OCI-LY7 (cell line): ENCODE measurements at regions not wholly inside any gene's neighbourhood (a gene's known extent, or its start where the extent isn't known, plus 50 kb on each side); places are given as distances from the start of the nearest gene placed in this dataset.

Experiments
- BruUV-seq: library from RNA; stranded (reverse); fragments of 400-500 nt; replicated peaks from 2 replicates; lab custom pipeline; 2021; lab: Mats Ljungman, UMichigan
- CTCF ChIA-PET: fragments of 300-600 bp; sonication (Branson Sonifier 250); formaldehyde crosslinking; loops from one replicate; lab custom pipeline; 2022; ENCODE audit warnings: antibody characterized with exemption; ENCODE audit not compliant: unreplicated experiment; lab: Charles Lee
- POLR2A ChIA-PET: fragments of 300-600 bp; sonication (Branson Sonifier 250); formaldehyde crosslinking; loops from one replicate; lab custom pipeline; 2022; ENCODE audit warnings: antibody characterized with exemption; lab: Charles Lee
- DNase-seq: peaks from one replicate; pipeline ENCODE4 v3.0.0-alpha.2; 2015; ENCODE audit warnings: low spot score
- H2AFZ ChIP-seq: fragments of 200-600 bp; sonication (generic), shearing (Covaris generic); 2 replicates; pipeline ENCODE4 v1.6.1; 2014; ENCODE audit warnings: mild to moderate bottlenecking, antibody characterized with exemption, low read length, moderate library complexity
- H3K27ac ChIP-seq: fragments of 200-600 bp; sonication (generic); 2 replicates; pipeline ENCODE4 v1.5.1; 2014; ENCODE audit warnings: mixed run types, low read depth, mild to moderate bottlenecking, moderate library complexity, low read length, inconsistent platforms; ENCODE audit not compliant: poor library complexity, severe bottlenecking
- H3K36me3 ChIP-seq: fragments of 200-600 bp; sonication (generic); 2 replicates; pipeline ENCODE4 v1.6.1; 2014; ENCODE audit warnings: mild to moderate bottlenecking, antibody characterized with exemption, low read length, moderate library complexity, mixed read lengths; ENCODE audit not compliant: insufficient read depth
- H3K4me1 ChIP-seq: fragments of 200-600 bp; sonication (generic); 2 replicates; pipeline ENCODE4 v1.5.1; 2014; ENCODE audit warnings: mild to moderate bottlenecking, low read length; ENCODE audit not compliant: insufficient read depth, poor library complexity, severe bottlenecking
- H3K4me2 ChIP-seq: fragments of 200-600 bp; sonication (generic); 2 replicates; pipeline ENCODE4 v1.6.1; 2014; ENCODE audit warnings: mild to moderate bottlenecking, low read length
- H3K4me3 ChIP-seq: fragments of 200-600 bp; sonication (generic); 2 replicates; pipeline ENCODE4 v1.5.1; 2014; ENCODE audit warnings: mild to moderate bottlenecking, low read depth, low read length; ENCODE audit not compliant: poor library complexity, severe bottlenecking
- H3K79me2 ChIP-seq: fragments of 200-600 bp; sonication (generic); 2 replicates; pipeline ENCODE4 v1.6.1; 2016; ENCODE audit warnings: low read depth, mild to moderate bottlenecking, low read length, moderate library complexity, mixed read lengths; ENCODE audit not compliant: insufficient read depth
- H3K9me2 ChIP-seq: fragments of 200-600 bp; sonication (generic); 2 replicates; pipeline ENCODE4 v1.6.1; 2016; ENCODE audit warnings: mild to moderate bottlenecking, low read length, mixed read lengths; ENCODE audit not compliant: insufficient read depth
- H3K9me3 ChIP-seq: fragments of 200-600 bp; sonication (generic); 2 replicates; pipeline ENCODE4 v1.6.1; 2014; ENCODE audit warnings: mild to moderate bottlenecking, mixed run types, low read length, mixed read lengths
- H4K20me1 ChIP-seq: fragments of 200-600 bp; sonication (generic); 2 replicates; pipeline ENCODE4 v1.6.1; 2014; ENCODE audit warnings: mild to moderate bottlenecking, antibody characterized with exemption, low read length, moderate library complexity, mixed read lengths; ENCODE audit not compliant: insufficient read depth
- CTCF ChIP-seq: fragments of 200-600 bp; sonication (generic); conservative IDR thresholded peaks from 2 replicates; pipeline ENCODE4 v1.5.1; 2014; ENCODE audit warnings: mild to moderate bottlenecking, antibody characterized with exemption, low read length, moderate library complexity, mixed read lengths
- EZH2phosphoT487 ChIP-seq: fragments of 200-600 bp; sonication (generic); IDR thresholded peaks from 2 replicates; pipeline ENCODE4 v1.6.1; 2018; ENCODE audit warnings: low read depth, borderline replicate concordance, mild to moderate bottlenecking, mixed run types, antibody characterized with exemption, low read length, moderate library complexity, mixed read lengths
- intact Hi-C: fragments of 100-400 bp; cut with micrococcal nuclease; formaldehyde crosslinking; loops from one replicate; pipeline ENCODE4 v1.10.0; 2022; ENCODE audit not compliant: unreplicated experiment

GRCh38 chr9:6696178-6696577 is 50.6 kb upstream of the GLDC start:
- Histone ChIP-seq H4K20me1 (no peaks in the 10 kb centered on the region), H3K9me2 (no peaks in the 10 kb centered on the region), H3K36me3 (no peaks in the 10 kb centered on the region), H3K9me3 (no peaks in the 10 kb centered on the region), H2AFZ (no peak overlapping the region), H3K4me3 (no peak overlapping the region), H3K79me2 (no peaks in the 10 kb centered on the region), H3K4me2 (no peak overlapping the region), H3K27ac (no peak overlapping the region), H3K4me1 (peaks cover 11% of the 10 kb centered on the region)
- ChIA-PET CTCF (no interaction called here), POLR2A (no interaction called here)
- intact Hi-C loops = no loop called here
- TF ChIP-seq CTCF (no peak), EZH2phosphoT487 (no peak)
- no TSS peak for BruUV-seq
- no peak for DNase-seq

- ChIA-PET CTCF (no interaction called here), POLR2A (no interaction called here)
- intact Hi-C loops = no loop called here
- no peaks in the 10 kb centered on the region for H3K79me2 ChIP-seq
- no peaks in the 10 kb centered on the region for H3K9me2 ChIP-seq
- no peaks in the 10 kb centered on the region for H3K9me3 ChIP-seq
- no peak for TF ChIP-seq CTCF
- no peak for TF ChIP-seq EZH2phosphoT487
- DNase-seq = no peak
- H3K27ac ChIP-seq = no peak overlapping the region
- peak overlapping the region; percentile 57; the same call in 1 of the 2 replicates for H2AFZ ChIP-seq
- no peak overlapping the region for H3K4me2 ChIP-seq
- no peaks in the 10 kb centered on the region for H4K20me1 ChIP-seq
- peaks cover 18% of the 10 kb centered on the region for H3K4me1 ChIP-seq
- H3K36me3 ChIP-seq = no peaks in the 10 kb centered on the region
- no peak overlapping the region for H3K4me3 ChIP-seq
- no TSS peak for BruUV-seq
These were observed 49.7 kb upstream of the GLDC start for GRCh38 chr9:6695121-6695814.
